Stimulated activated effector memory CD8-positive, alpha-beta T cell treated with anti-CD3 and anti-CD28 coated beads, Interleukin-12 subunit alpha, Interleukin-12 subunit beta, amount 100 ng/mL, for 72 hours (primary cell): ENCODE measurements at regions not wholly inside any gene's neighbourhood (a gene's known extent, or its start where the extent isn't known, plus 50 kb on each side); places are given as distances from the start of the nearest gene placed in this dataset.

Experiments used
- ATAC-seq: fragments of 150-1000 bp; cut with Tn5 transposase; 2 replicates; pipeline ENCODE4 v1.10.0; 2021
- DNase-seq, 2 donors: peaks; one replicate each; pipeline ENCODE4 v3.0.0; 2021 to 2022; ENCODE audit warnings: low spot score in 2 of 2
- H3K27ac Mint-ChIP-seq: one replicate; pipeline ENCODE4 v1.8.0; 2022; ENCODE audit warnings: mild to moderate bottlenecking, mixed read lengths
- H3K36me3 Mint-ChIP-seq: one replicate; pipeline ENCODE4 v1.8.0; 2022; ENCODE audit warnings: mild to moderate bottlenecking, mixed read lengths
- H3K4me1 Mint-ChIP-seq: one replicate; pipeline ENCODE4 v1.8.0; 2022; ENCODE audit warnings: mixed read lengths
- H3K4me3 Mint-ChIP-seq: one replicate; pipeline ENCODE4 v1.8.0; 2022; ENCODE audit warnings: mild to moderate bottlenecking, mixed read lengths
- H3K9me3 Mint-ChIP-seq: one replicate; pipeline ENCODE4 v1.8.0; 2022; ENCODE audit warnings: mixed read lengths

GRCh38 chr18:1928711-1929110 lies 642.6 kb downstream of the METTL4 start:
- H3K4me3 Mint-ChIP-seq, result no peak overlapping the region
- no peak for ATAC-seq
- no peaks in the 10 kb centered on the region for H3K4me1 Mint-ChIP-seq
- H3K9me3 Mint-ChIP-seq, result peaks cover 14% of the 10 kb centered on the region
- no peak overlapping the region for H3K27ac Mint-ChIP-seq
- no peaks in the 10 kb centered on the region for H3K36me3 Mint-ChIP-seq
- DNase-seq, result no peak

- Mint-ChIP-seq H3K9me3 (peaks cover 14% of the 10 kb centered on the region), H3K4me3 (no peak overlapping the region), H3K27ac (no peak overlapping the region), H3K36me3 (no peaks in the 10 kb centered on the region), H3K4me1 (no peaks in the 10 kb centered on the region)
- peak; percentile 13 for ATAC-seq
- no peak for DNase-seq
Measured at GRCh38 chr18:1929720-1930119, 641.6 kb downstream of the METTL4 start.

DNA sequence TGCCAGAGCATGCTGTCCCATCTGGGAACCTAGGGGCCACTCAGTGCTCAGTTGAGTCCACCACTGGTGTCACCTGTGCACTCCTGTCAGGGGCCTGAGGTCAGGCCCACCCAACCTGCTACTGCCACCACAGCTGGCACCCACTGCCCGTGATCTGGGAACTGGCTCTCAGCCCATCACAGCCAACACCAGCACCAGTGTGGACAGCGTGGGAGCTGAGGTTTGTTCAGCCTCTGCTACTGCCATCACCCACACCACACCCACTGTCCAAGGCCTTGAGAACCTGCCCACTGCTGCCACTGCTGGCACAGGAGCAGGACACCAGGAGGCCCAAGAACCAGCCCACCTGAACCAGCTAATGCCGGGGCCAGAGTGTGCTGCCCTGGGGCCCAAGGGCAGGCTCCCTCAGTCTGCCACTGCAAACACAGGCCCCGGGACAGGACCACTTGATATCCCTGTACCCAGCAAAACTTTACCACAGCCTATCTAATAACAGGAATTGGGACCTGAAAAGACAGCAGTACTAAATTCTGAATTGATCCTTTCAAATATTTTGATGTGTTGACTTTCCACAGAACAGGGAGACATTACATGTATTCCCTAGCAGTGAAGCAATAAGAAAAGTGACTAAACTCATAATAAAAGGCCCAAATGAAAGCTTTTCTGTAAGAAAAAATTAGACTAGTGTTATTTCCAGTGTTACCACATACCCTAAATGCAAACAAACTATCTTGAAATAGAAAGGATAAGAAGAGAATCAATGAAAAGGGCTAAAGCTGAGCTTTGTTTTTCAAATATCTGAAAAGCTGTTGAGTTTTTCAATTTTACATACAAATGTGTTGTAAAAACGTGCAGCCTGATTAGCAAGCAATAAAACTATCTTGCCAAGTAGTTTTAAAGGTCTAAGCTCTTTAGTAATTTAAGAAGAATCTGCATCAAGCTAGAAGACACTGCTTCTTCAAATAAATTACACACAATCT lies 640.7 kb downstream of the METTL4 start:
- Mint-ChIP-seq H3K36me3 (no peaks in the 10 kb centered on the region), H3K9me3 (peaks cover 13% of the 10 kb centered on the region), H3K27ac (no peak overlapping the region), H3K4me1 (no peaks in the 10 kb centered on the region), H3K4me3 (no peak overlapping the region)
- no peak for DNase-seq
- ATAC-seq, result peak; percentile 42

- Mint-ChIP-seq H3K27ac (no peak overlapping the region), H3K4me3 (no peak overlapping the region), H3K36me3 (no peaks in the 10 kb centered on the region), H3K4me1 (no peaks in the 10 kb centered on the region), H3K9me3 (peaks cover 4% of the 10 kb centered on the region)
- no peak for DNase-seq
- ATAC-seq, result no peak
Measured at GRCh38 chr18:1952486-1952885, 618.8 kb downstream of the METTL4 start.

GRCh38 chr18:1954583-1955312 lies 616.6 kb downstream of the METTL4 start:
- no peak overlapping the region for H3K27ac Mint-ChIP-seq
- DNase-seq, result no peak
- no peak overlapping the region for H3K4me3 Mint-ChIP-seq
- peak; percentile 37 for ATAC-seq
- H3K9me3 Mint-ChIP-seq, result peaks cover 8% of the 10 kb centered on the region
- no peaks in the 10 kb centered on the region for H3K4me1 Mint-ChIP-seq
- H3K36me3 Mint-ChIP-seq, result no peaks in the 10 kb centered on the region

GRCh38 chr18:1958798-1959197 lies 612.5 kb downstream of the METTL4 start:
- Mint-ChIP-seq H3K27ac (no peak overlapping the region), H3K9me3 (peaks cover 4% of the 10 kb centered on the region), H3K36me3 (no peaks in the 10 kb centered on the region), H3K4me1 (no peaks in the 10 kb centered on the region), H3K4me3 (no peak overlapping the region)
- DNase-seq (no peak), ATAC-seq (no peak)

DNA sequence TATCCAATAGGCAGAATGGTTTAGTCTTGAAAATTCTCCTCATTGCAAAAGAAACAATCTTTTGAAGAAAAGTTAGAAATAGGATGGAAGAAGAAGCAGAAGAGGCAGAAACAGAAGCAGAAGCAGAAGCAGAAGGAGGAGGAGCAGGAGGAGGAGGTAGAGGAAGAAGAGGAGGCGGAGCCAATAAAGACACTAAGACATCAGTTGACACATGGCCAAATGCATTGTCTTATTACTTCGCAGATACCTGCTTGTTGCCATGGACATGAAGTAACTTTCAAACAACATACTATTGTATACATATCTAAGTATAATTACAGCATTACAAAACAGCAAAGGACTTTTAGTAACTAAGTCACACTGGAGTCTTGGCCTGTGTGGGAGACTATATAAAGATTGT lies 606.3 kb downstream of the METTL4 start:
- H3K36me3 Mint-ChIP-seq, result no peaks in the 10 kb centered on the region
- ATAC-seq (no peak), DNase-seq (no peak)
- no peaks in the 10 kb centered on the region for H3K4me1 Mint-ChIP-seq
- no peak overlapping the region for H3K27ac Mint-ChIP-seq
- no peak overlapping the region for H3K4me3 Mint-ChIP-seq
- H3K9me3 Mint-ChIP-seq, result no peaks in the 10 kb centered on the region

- no peak overlapping the region for H3K4me3 Mint-ChIP-seq
- no peaks in the 10 kb centered on the region for H3K4me1 Mint-ChIP-seq
- ATAC-seq, result no peak
- no peak for DNase-seq
- H3K27ac Mint-ChIP-seq, result no peak overlapping the region
- H3K36me3 Mint-ChIP-seq, result no peaks in the 10 kb centered on the region
- no peaks in the 10 kb centered on the region for H3K9me3 Mint-ChIP-seq
Measured at GRCh38 chr18:1965541-1965940, 605.8 kb downstream of the METTL4 start.

DNA sequence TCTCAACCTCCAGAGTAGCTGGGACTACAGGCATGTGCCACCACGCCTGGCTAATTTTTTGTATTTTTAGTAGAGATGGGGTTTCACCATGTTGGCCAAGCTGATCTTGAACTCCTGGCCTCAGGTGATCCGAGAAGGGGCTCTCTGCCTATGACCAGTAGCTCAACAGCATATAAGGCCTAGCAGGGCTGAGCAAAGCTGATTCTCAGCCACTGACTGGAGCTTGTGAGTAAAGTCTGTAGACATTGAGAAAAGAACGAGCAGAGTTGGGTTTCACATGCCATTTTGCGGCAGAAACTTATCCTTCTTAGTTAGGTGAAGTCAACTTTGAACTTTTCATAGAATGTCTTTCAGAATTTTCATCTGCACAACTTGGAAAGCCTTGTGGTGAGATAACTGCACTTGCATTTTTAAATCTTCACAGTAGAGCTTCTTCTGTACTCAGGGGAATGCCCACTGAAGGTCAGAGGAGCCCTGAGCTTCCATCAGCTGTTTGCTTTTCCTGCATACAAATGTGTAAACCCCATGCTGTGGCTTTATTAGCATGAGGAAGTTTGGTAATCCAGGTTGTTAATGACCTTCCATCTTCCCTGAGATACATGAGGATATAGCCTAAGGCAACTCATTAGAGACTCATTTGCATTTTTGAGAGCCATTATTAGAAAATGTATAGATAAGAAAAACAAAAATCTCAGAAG lies 602.4 kb downstream of the METTL4 start:
- H3K4me3 Mint-ChIP-seq, result no peak overlapping the region
- H3K27ac Mint-ChIP-seq, result no peak overlapping the region
- no peaks in the 10 kb centered on the region for H3K9me3 Mint-ChIP-seq
- no peak for DNase-seq
- no peaks in the 10 kb centered on the region for H3K4me1 Mint-ChIP-seq
- no peak for ATAC-seq
- no peaks in the 10 kb centered on the region for H3K36me3 Mint-ChIP-seq

GRCh38 chr18:1976484-1976883 lies 594.8 kb downstream of the METTL4 start:
- Mint-ChIP-seq H3K4me1 (no peaks in the 10 kb centered on the region), H3K9me3 (peaks cover 11% of the 10 kb centered on the region), H3K36me3 (no peaks in the 10 kb centered on the region), H3K27ac (no peak overlapping the region), H3K4me3 (no peak overlapping the region)
- no peak for ATAC-seq
- DNase-seq, result no peak

DNA sequence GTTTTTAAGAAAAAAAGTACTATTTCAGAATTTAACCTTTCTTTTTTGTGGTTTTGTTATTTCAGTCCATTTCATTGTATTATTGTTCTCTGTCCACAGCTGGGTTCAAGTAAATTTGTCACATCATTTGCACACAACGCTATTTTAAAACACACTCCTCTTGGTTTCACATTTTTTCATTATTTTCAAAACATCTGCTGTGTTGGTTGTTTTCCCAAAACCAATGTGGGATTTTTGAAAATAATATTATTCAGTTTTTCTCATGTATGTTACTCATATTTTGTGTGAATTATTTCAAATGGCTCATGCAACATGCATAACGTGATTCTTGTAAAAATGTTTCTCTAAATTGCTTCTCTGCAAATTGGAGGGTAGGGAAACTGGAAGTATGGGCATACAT lies 589.2 kb downstream of the METTL4 start:
- ATAC-seq (no peak), DNase-seq (no peak)
- Mint-ChIP-seq H3K4me3 (no peak overlapping the region), H3K9me3 (peaks cover 6% of the 10 kb centered on the region), H3K36me3 (no peaks in the 10 kb centered on the region), H3K4me1 (no peaks in the 10 kb centered on the region), H3K27ac (no peak overlapping the region)

GRCh38 chr18:1983746-1984515 lies 587.4 kb downstream of the METTL4 start:
- Mint-ChIP-seq H3K36me3 (no peaks in the 10 kb centered on the region), H3K9me3 (peaks cover 3% of the 10 kb centered on the region), H3K4me3 (no peak overlapping the region), H3K27ac (no peak overlapping the region), H3K4me1 (no peaks in the 10 kb centered on the region)
- ATAC-seq, result no peak
- DNase-seq, result no peak

GRCh38 chr18:1993866-1994265 lies 577.4 kb downstream of the METTL4 start:
- no peak for DNase-seq
- no peaks in the 10 kb centered on the region for H3K36me3 Mint-ChIP-seq
- H3K27ac Mint-ChIP-seq, result no peak overlapping the region
- H3K4me1 Mint-ChIP-seq, result no peaks in the 10 kb centered on the region
- no peak for ATAC-seq
- no peak overlapping the region for H3K4me3 Mint-ChIP-seq
- peaks cover 3% of the 10 kb centered on the region for H3K9me3 Mint-ChIP-seq

- H3K27ac Mint-ChIP-seq, result no peak overlapping the region
- H3K4me3 Mint-ChIP-seq, result no peak overlapping the region
- H3K9me3 Mint-ChIP-seq, result peaks cover 3% of the 10 kb centered on the region
- no peaks in the 10 kb centered on the region for H3K4me1 Mint-ChIP-seq
- ATAC-seq (no peak), DNase-seq (no peak)
- H3K36me3 Mint-ChIP-seq, result no peaks in the 10 kb centered on the region
Measured at GRCh38 chr18:1994471-1994870, 576.8 kb downstream of the METTL4 start.
